ENCODE measurements at regions not wholly inside any gene's neighbourhood (a gene's known extent, or its start where the extent isn't known, plus 50 kb on each side); places are given as distances from the start of the nearest gene placed in this dataset.

- TF ChIP-seq MAFK (IDR thresholded peaks at IDR 0.05; ENCODE audit: low read depth, low read length) (no peak), BACH1 (IDR thresholded peaks at IDR 0.05; ENCODE audit: low read length) (no peak)
Observed at GRCh38 chr13:110976785-110977184, 61.9 kb upstream of the ANKRD10 start (continued).

Data from H1 (cell line).